ENCODE measurements at regions not wholly inside any gene's neighbourhood (a gene's known extent, or its start where the extent isn't known, plus 50 kb on each side); places are given as distances from the start of the nearest gene placed in this dataset.
"Not testable (repeated sequence)": the region's sequence is repeated elsewhere in the genome, so short reads cannot be mapped to it uniquely, and the experiment has no call there.

DNA sequence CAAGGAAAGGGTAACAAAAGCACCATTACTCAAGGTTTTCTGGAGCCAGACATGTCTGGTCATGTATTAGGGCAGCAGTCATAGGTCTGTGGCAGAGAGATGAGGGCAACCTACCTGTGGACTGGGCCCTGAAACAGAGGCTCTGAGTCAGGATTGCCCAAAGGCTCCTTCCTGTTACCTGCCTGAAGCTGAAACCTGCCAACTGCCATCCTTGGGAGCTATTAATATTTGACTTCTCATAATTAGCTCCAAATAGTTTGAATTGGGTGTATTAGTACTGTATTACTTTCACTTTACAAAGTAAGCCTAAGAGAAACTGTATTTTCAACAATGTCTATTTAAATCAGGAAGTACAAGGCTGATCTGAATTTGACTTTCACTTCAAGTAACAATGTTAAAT is 72.0 kb upstream of the TBX18 start:
- DNase-seq (ENCODE audit: extremely low spot score): no peak

GRCh38 chr6:84835340-84835739 is 70.9 kb upstream of the TBX18 start:
- no peak for DNase-seq (ENCODE audit: extremely low spot score)
- no peak for TF ChIP-seq FOXA1 (IDR thresholded peaks at IDR 0.05)
- no peak for TF ChIP-seq SP1 (IDR thresholded peaks at IDR 0.05)
- no peak for TF ChIP-seq CTBP1 (IDR thresholded peaks at IDR 0.05; ENCODE audit: borderline replicate concordance)
- TF ChIP-seq, protein P1, sequence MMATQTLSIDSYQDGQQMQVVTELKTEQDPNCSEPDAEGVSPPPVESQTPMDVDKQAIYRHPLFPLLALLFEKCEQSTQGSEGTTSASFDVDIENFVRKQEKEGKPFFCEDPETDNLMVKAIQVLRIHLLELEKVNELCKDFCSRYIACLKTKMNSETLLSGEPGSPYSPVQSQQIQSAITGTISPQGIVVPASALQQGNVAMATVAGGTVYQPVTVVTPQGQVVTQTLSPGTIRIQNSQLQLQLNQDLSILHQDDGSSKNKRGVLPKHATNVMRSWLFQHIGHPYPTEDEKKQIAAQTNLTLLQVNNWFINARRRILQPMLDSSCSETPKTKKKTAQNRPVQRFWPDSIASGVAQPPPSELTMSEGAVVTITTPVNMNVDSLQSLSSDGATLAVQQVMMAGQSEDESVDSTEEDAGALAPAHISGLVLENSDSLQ (IDR thresholded peaks at IDR 0.05): no peak
- TF ChIP-seq TARDBP (IDR thresholded peaks at IDR 0.05): no peak
- TF ChIP-seq BHLHE40 (IDR thresholded peaks at IDR 0.05; ENCODE audit: borderline replicate concordance): no peak
- POLR2A ChIA-PET: no interaction called here
- CTCF ChIA-PET: no interaction called here

More for the DNA sequence above, 72.0 kb upstream of the TBX18 start:
- ChIA-PET CTCF (no interaction called here), POLR2A (no interaction called here)
- TF ChIP-seq HDGF (IDR thresholded peaks at IDR 0.05; ENCODE audit: borderline replicate concordance) (no peak), LEF1 (IDR thresholded peaks at IDR 0.05; ENCODE audit: borderline replicate concordance) (no peak), FOXM1 (IDR thresholded peaks at IDR 0.05; ENCODE audit: borderline replicate concordance) (no peak), FOXA1 (IDR thresholded peaks at IDR 0.05) (no peak), L3MBTL2 (conservative IDR thresholded peaks at IDR 0.05) (no peak), CTBP1 (IDR thresholded peaks at IDR 0.05; ENCODE audit: borderline replicate concordance) (no peak), SUZ12 (IDR thresholded peaks at IDR 0.05) (no peak), ARNT (IDR thresholded peaks at IDR 0.05) (no peak), ZNF384 (IDR thresholded peaks at IDR 0.05) (no peak), NFRKB (IDR thresholded peaks at IDR 0.05) (no peak), SP1 (IDR thresholded peaks at IDR 0.05) (no peak), BHLHE40 (IDR thresholded peaks at IDR 0.05; ENCODE audit: borderline replicate concordance) (no peak), ELF4 (IDR thresholded peaks at IDR 0.05) (no peak), TARDBP (IDR thresholded peaks at IDR 0.05) (no peak)
- TF ChIP-seq, protein P1 (IDR thresholded peaks at IDR 0.05): no peak

DNA sequence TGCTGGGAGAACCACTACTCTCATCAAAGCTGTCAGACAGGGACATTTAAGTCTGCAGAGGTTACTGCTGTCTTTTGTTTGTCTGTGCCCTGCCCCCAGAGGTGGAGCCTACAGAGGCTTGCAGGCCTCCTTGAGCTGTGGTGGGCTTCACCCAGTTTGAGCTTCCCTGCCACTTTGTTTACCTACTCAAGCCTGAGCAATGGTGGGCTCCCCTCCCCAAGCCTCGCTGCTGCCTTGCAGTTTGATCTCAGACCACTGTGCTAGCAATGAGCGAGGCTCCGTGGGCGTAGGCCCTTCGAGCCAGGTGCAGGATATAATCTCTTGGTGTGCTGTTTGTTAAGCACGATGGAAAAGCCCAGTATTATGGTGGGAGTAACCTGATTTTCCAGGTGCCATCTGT is 67.5 kb upstream of the TBX18 start:
- DNase-seq (ENCODE audit: extremely low spot score); CTCF ChIA-PET; POLR2A ChIA-PET: not testable (repeated sequence)

DNA sequence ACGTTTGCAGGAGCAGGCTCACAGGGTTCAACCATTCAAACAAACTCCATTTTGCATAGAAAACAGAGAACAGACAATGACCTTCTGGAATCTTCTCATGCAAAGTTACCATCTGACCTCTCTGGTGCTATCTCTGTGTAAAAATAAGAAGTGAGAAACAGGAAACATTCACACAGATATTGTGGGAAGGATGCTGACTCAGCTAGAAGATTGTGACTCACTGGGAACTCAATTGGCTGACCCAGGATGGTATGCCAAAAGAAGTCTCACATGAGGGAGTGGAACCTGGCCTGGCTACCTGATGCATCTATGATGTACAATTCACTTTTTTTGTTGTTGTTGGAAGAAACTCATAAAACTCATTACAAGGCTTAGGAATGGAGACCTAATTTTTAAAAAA is 61.1 kb upstream of the TBX18 start:
- ChIA-PET CTCF (no interaction called here), POLR2A (no interaction called here)
- no peak for DNase-seq (ENCODE audit: extremely low spot score)
- no peak for TF ChIP-seq FOXA1 (IDR thresholded peaks at IDR 0.05)
- TF ChIP-seq HDGF (IDR thresholded peaks at IDR 0.05; ENCODE audit: borderline replicate concordance): no peak
- TF ChIP-seq ELF4 (IDR thresholded peaks at IDR 0.05): no peak
- TF ChIP-seq ARNT (IDR thresholded peaks at IDR 0.05): no peak
- TF ChIP-seq FOXM1 (IDR thresholded peaks at IDR 0.05; ENCODE audit: borderline replicate concordance): no peak
- no peak for TF ChIP-seq NFRKB (IDR thresholded peaks at IDR 0.05)
- TF ChIP-seq SP1 (IDR thresholded peaks at IDR 0.05): no peak
- no peak for TF ChIP-seq TARDBP (IDR thresholded peaks at IDR 0.05)

DNA sequence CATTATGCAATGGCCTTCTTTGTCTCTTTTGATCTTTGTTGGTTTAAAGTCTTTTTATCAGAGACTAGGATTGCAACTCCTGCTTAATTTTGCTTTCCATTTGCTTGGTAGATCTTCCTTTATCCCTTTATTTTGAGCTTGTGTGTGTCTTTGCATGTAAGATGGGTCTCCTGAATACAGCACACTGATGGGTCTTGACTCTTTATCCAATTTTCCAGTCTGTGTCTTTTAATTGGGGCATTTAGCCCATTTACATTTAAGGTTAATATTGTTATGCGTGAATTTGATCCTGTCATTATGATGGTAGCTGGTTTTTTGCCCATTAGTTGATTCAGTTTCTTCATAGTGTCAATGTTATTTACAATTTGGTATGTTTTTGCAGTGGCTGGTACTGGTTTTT is 56.9 kb upstream of the TBX18 start:
- CTCF ChIA-PET; POLR2A ChIA-PET; DNase-seq (ENCODE audit: extremely low spot score): not testable (repeated sequence)

GRCh38 chr6:84816741-84817140 is 52.3 kb upstream of the TBX18 start:
- ChIA-PET POLR2A (no interaction called here), CTCF (no interaction called here)
- TF ChIP-seq BHLHE40 (IDR thresholded peaks at IDR 0.05; ENCODE audit: borderline replicate concordance) (no peak), TARDBP (IDR thresholded peaks at IDR 0.05) (no peak), SP1 (IDR thresholded peaks at IDR 0.05) (no peak), NFRKB (IDR thresholded peaks at IDR 0.05) (no peak), SUZ12 (IDR thresholded peaks at IDR 0.05) (no peak), CTBP1 (IDR thresholded peaks at IDR 0.05; ENCODE audit: borderline replicate concordance) (no peak), FOXK2 (IDR thresholded peaks at IDR 0.05) (no peak), ZNF384 (IDR thresholded peaks at IDR 0.05) (no peak), FOXA1 (IDR thresholded peaks at IDR 0.05) (no peak), FOXM1 (IDR thresholded peaks at IDR 0.05; ENCODE audit: borderline replicate concordance) (no peak), ARNT (IDR thresholded peaks at IDR 0.05) (no peak), ELF4 (IDR thresholded peaks at IDR 0.05) (no peak), L3MBTL2 (conservative IDR thresholded peaks at IDR 0.05) (no peak), HDGF (IDR thresholded peaks at IDR 0.05; ENCODE audit: borderline replicate concordance) (no peak), LEF1 (IDR thresholded peaks at IDR 0.05; ENCODE audit: borderline replicate concordance) (no peak)
- TF ChIP-seq, protein P1 (IDR thresholded peaks at IDR 0.05): no peak
- DNase-seq (ENCODE audit: extremely low spot score): no peak

- TF ChIP-seq CTBP1 (IDR thresholded peaks at IDR 0.05; ENCODE audit: borderline replicate concordance) (no peak), ZNF384 (IDR thresholded peaks at IDR 0.05) (no peak), LEF1 (IDR thresholded peaks at IDR 0.05; ENCODE audit: borderline replicate concordance) (no peak), SUZ12 (IDR thresholded peaks at IDR 0.05) (no peak), FOXK2 (IDR thresholded peaks at IDR 0.05) (no peak)
- ChIA-PET POLR2A (no interaction called here), CTCF (no interaction called here)
- no peak for DNase-seq (ENCODE audit: extremely low spot score)
Measured at GRCh38 chr6:84815896-84816735, 51.7 kb upstream of the TBX18 start.

Measured in HEK293T (cell line).